RWPE2 (cell line): ENCODE measurements at regions not wholly inside any gene's neighbourhood (a gene's known extent, or its start where the extent isn't known, plus 50 kb on each side); places are given as distances from the start of the nearest gene placed in this dataset.

Experiments used
- ATAC-seq: fragments of 200-7000 bp; cut with Tn5 transposase; 3 replicates; pipeline ENCODE4 v1.9.1; 2021; ENCODE audit warnings: low read depth
- DNase-seq: peaks from one replicate; pipeline ENCODE4 v3.0.0-alpha.2; 2020; ENCODE audit warnings: low spot score
- H3K27ac ChIP-seq: fragments of 450-650 bp; 2 replicates; pipeline ENCODE4 v1.5.1; 2017; ENCODE audit warnings: mild to moderate bottlenecking; ENCODE audit not compliant: poor library complexity, severe bottlenecking
- H3K27me3 ChIP-seq: fragments of 250-450 bp; sonication (Bioruptor Pico); 2 replicates; pipeline ENCODE4 v1.5.1; 2021; ENCODE audit warnings: mild to moderate bottlenecking, moderate library complexity; ENCODE audit not compliant: insufficient read depth, poor library complexity, severe bottlenecking
- H3K36me3 ChIP-seq: fragments of 250-450 bp; sonication (Bioruptor Pico); 2 replicates; pipeline ENCODE4 v1.5.1; 2020; ENCODE audit warnings: low read depth, mild to moderate bottlenecking, moderate library complexity
- H3K4me1 ChIP-seq: fragments of 250-450 bp; sonication (Bioruptor Pico); 2 replicates; pipeline ENCODE4 v1.5.1; 2021; ENCODE audit warnings: mild to moderate bottlenecking, moderate library complexity; ENCODE audit not compliant: insufficient read depth, poor library complexity, severe bottlenecking
- H3K4me3 ChIP-seq: fragments of 250-450 bp; sonication (Bioruptor Pico); 2 replicates; pipeline ENCODE4 v1.5.1; 2021; ENCODE audit warnings: mild to moderate bottlenecking, moderate library complexity; ENCODE audit not compliant: severe bottlenecking
- H3K9me3 ChIP-seq: fragments of 250-450 bp; sonication (Bioruptor Pico); 2 replicates; pipeline ENCODE4 v1.5.1; 2021; ENCODE audit warnings: mild to moderate bottlenecking, moderate library complexity; ENCODE audit not compliant: severe bottlenecking
- CTCF ChIP-seq: fragments of 450-650 bp; IDR thresholded peaks from one replicate; pipeline ENCODE4 v1.5.1; 2017; ENCODE audit warnings: mild to moderate bottlenecking, moderate library complexity; ENCODE audit not compliant: poor library complexity, severe bottlenecking

GRCh38 chr2:150369862-150370261, 117.6 kb downstream of the RND3 start:
- TF ChIP-seq CTCF, result no peak
- DNase-seq (no peak), ATAC-seq (no peak)
- no peaks in the 10 kb centered on the region for H3K36me3 ChIP-seq
- H3K4me1 ChIP-seq, result peaks cover 4% of the 10 kb centered on the region
- H3K4me3 ChIP-seq, result no peak overlapping the region
- no peaks in the 10 kb centered on the region for H3K27me3 ChIP-seq
- H3K9me3 ChIP-seq, result no peaks in the 10 kb centered on the region
- no peak overlapping the region for H3K27ac ChIP-seq

- Histone ChIP-seq H3K36me3 (no peaks in the 10 kb centered on the region), H3K4me3 (no peak overlapping the region), H3K27ac (no peak overlapping the region), H3K27me3 (no peaks in the 10 kb centered on the region), H3K9me3 (no peaks in the 10 kb centered on the region), H3K4me1 (no peaks in the 10 kb centered on the region)
- TF ChIP-seq CTCF, result no peak
- no peak for ATAC-seq
- DNase-seq, result no peak
Observed at GRCh38 chr2:150358468-150358807, 129.0 kb downstream of the RND3 start.

- Histone ChIP-seq H3K4me1 (no peaks in the 10 kb centered on the region), H3K27ac (no peak overlapping the region), H3K4me3 (no peak overlapping the region), H3K27me3 (no peaks in the 10 kb centered on the region), H3K9me3 (no peaks in the 10 kb centered on the region), H3K36me3 (no peaks in the 10 kb centered on the region)
- TF ChIP-seq CTCF, result no peak
- DNase-seq (no peak), ATAC-seq (peak; percentile 17; the same call in 2 of the 3 replicates)
Observed at GRCh38 chr2:150357770-150358467, 129.5 kb downstream of the RND3 start.

GRCh38 chr2:150355440-150355839, 132.0 kb downstream of the RND3 start:
- Histone ChIP-seq H3K27ac (no peak overlapping the region), H3K4me1 (no peaks in the 10 kb centered on the region), H3K36me3 (no peaks in the 10 kb centered on the region), H3K4me3 (no peak overlapping the region), H3K9me3 (no peaks in the 10 kb centered on the region), H3K27me3 (no peaks in the 10 kb centered on the region)
- no peak for DNase-seq
- ATAC-seq, result no peak
- no peak for TF ChIP-seq CTCF

- DNase-seq, result no peak
- no peak overlapping the region for H3K4me3 ChIP-seq
- no peaks in the 10 kb centered on the region for H3K9me3 ChIP-seq
- H3K27me3 ChIP-seq, result no peaks in the 10 kb centered on the region
- TF ChIP-seq CTCF, result no peak
- no peaks in the 10 kb centered on the region for H3K4me1 ChIP-seq
- no peaks in the 10 kb centered on the region for H3K36me3 ChIP-seq
- H3K27ac ChIP-seq, result no peak overlapping the region
- no peak for ATAC-seq
Observed at GRCh38 chr2:150353376-150353775, 134.1 kb downstream of the RND3 start.
